Fibroblast of skin of right biceps (primary cell): ENCODE measurements at regions not wholly inside any gene's neighbourhood (a gene's known extent, or its start where the extent isn't known, plus 50 kb on each side); places are given as distances from the start of the nearest gene placed in this dataset.
A peak's percentile ranks its signal among the peaks of the same experiment; 100 is the strongest.

Experiments used
- DNase-seq: peaks from one replicate; pipeline ENCODE4 v3.0.0-alpha.2; 2013

DNA sequence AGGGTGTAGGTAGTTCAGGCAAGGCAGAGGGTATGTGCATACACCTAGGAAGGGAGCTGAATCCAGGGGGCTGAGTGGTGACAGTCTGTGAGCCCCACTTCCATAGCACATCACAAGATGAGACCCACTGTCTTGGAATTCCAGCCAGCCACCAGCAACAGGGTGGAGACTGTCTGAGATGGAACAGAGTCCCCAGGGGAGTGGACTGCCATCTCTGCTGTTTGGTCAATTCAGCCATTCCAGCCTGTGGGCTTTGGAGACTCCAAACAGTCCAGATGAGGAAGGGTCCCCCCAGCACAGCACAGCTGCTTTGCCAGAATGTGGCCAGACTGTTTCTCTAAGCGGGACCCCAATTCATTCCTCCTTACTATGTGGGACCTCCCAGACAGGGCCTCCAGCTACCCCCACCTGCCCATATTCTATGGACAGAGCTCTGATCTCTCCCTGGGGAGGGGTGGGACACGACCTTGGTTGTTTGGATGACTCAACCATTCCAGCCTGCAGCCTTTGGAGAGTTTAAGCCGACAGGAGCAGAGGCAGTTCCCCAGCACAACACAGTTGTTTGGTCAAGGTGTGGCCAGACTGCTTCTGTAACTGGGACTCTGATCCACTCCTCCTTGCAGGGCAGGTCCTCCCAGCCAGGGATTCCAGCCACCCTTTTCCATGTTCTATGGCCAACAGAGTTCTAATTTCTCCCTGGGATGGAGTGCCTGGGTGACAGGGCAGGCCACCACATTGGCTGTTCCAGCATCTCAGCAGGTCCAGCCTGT, 178.0 kb downstream of the RND3 start:
- DNase-seq = no peak

DNA sequence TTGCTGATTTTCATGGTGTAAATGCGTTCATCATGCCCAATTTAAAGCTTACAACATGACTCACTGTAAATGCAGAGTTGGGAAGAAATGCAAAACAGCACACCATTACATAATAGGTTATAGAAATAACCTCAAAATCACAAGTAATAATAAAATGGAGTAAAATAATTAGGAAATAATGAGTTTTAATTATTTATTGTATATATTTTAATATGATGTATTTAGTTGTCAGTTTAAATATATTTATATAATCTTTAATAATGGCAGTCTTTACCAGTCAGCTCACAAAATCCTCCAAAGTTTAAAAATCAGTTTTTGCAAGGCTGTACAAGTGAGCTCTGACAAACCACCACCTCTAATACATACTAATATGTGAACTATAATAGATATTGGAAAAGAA, 180.2 kb downstream of the RND3 start:
- no peak for DNase-seq

DNA sequence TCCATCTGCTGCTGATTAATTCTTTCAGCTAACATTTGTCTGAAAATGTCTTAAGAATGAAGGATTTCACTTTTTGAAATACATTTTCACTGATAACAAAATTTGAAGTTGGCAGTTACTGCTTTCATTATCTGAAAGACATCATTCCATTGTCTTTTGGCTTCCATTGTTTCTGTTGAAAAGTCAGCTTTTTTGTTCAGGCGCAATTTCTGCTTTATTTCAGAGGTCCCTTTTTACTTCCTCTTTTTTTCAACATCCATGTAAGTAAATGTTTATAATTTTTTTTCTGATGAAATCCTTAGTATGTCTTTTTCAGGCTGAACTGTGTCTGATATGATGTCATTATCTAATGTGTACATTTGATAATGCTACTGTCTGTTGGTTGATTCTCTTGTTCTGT, 184.2 kb downstream of the RND3 start:
- DNase-seq = no peak

DNA sequence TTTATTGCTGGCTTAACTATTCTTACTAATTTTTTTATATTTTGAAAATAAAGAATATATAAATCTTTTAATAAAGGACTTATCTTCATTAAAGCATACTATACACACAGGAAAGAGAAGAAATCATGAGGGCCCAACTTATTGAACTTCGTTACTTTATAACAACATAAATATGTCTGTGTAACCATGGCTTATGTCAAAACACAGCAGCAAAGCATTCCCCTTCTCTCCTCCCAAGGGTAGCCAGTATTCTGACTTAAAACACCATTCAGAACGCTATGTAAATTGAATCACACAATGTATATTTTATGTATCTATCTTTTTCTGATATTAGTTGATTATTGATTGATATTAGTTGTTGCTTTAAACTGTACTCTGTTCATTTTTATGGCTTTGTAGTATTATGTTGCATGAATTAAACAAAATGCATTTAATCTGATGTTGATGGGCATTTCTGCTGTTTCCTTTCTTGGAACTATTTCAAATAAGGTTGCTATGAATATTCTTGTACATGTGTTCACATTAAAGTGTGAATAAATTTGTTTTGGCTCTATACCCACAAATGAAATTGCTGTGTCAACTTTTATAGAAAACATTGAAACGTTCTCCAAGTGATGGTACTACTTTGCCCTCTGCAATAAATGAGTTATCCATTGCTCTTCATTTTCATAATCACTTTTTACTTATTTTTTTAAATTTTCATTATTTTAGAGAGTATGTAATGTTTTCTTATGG, 188.7 kb downstream of the RND3 start:
- no peak for DNase-seq

DNA sequence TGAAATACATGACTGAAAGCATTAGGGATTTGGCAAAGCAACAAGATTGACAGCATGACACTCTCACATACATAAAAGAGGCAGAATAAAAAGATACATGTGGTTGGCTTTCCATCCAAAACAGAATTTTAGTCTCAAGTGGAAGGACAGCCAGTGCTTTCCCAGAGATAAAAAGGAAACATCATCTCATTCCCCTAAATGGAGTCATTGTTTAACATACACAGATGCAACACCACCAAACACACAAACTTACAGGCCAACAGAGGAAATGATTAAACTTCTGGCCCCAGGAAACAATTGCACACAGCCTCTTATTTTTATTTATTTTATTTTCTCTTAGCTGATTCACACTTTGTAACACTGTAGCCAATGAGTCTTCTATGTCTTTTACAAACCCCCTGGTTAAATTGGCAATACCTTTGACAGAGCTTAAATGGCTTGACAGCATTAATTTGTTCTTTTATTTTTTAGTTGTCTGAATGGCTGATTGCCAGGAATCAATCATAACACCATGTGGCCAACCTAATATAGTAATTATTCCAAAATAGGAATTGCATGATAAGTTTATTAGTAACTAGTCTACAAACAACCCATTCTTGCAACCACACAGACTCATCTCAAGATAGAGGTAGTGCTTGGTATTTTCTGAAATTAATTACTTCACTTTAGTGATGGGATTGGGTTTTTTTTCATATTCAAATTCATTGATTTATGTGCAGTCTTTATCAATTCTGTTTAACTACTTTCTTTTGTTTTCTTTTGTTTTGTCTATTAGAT, 190.5 kb downstream of the RND3 start:
- DNase-seq = peak; percentile 39

DNA sequence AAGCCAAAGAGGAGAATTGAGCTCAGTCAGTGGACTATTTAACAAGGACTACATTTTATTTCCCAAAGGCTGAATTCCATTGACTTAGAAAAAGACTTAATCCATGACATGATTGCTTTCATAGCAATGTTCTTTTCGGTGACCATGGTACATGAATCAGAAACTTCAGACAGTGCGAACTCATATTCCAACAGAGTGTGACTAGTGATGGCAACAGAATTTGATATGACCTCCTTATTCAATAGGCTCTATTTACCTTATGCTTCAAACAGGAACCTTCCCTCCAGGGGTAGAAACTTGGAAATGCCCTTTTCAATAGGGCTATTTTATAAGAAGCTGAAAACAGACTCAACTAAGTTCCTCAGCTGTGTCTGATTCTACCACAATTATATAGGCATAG, 191.9 kb downstream of the RND3 start:
- no peak for DNase-seq

DNA sequence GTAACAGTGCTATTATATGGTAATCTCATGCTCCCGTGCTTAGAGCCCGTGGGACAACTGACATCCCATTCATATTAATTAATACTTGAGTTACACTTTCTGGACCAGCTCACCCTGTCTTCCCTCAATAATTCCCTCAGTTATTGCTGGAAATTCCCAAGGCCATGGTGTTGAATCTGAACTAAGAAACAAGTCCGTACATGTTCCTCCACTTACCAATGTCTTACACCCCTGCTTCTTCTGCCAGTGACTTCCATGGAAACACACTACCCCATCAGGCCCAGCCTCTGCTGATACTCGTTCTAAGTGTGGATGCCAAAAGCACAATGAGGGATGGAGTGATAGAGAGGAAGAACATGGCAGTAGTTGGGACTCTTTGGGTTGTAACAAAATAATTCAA, 193.7 kb downstream of the RND3 start:
- no peak for DNase-seq

DNA sequence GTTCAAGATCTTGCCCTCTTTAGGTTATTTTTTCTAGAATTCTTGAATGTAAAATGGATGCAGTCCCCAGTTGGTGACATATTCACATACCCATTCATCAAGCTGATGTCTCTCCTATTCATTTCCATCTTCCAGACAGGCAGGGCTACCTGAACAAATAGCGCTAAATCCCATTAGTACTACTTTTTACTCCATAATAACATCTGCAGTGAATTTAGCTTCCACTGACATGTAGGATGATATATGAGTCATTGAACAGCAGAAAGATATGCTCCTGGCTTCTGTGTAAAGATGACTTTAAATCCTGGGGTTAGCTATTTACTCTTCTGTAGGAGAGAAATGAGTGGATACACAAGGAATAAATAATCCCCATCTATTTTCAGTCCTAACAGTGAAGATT, 194.7 kb downstream of the RND3 start:
- DNase-seq = peak; percentile 49

DNA sequence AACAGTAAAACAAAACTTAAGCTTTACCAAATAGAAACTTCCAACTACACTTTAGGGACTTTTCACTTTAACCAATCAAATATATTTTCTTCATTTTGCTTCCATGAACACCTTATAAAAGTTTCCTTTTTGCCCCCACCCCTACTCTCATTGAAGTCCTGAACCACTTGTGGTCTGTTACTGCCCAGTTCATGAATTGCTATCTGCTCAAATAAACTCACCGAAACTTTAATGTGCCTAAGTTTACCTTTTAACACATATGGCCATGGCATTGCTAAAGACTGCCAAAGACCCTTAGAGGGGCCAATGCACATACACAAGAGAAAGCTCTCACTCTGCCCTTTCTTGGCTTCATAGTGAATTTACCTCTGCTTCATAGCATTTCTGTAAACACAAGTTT, 195.3 kb downstream of the RND3 start:
- no peak for DNase-seq

DNA sequence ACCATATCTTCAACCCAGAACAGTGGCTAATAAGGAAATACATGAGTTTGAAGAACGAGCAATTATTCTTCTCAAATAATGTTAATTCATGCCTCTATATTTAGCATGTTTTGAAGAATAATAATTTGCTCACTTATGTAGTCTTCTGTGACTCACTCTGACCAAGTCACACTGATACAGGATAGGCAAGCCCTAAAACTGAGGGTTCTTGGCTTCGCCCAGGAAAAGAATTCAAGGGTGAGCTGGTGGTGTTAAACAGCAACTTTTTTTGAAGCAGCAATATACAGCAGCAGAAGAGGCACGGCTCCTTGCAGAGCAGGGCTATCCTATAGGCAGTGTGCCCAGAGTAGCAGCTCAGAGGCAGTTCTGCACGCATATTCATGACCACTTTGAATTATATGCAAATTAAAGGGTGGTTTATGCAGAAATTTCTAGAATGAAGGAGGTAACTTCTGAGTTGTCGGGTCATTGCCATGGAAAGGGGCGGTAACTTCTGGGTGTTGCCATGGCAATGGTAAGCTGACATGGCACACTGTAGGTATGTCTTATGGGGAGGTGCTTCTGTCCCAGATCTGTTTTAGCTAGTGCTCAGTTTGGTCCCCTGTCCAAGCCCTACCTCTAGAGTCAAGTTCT, 200.6 kb downstream of the RND3 start:
- no peak for DNase-seq

DNA sequence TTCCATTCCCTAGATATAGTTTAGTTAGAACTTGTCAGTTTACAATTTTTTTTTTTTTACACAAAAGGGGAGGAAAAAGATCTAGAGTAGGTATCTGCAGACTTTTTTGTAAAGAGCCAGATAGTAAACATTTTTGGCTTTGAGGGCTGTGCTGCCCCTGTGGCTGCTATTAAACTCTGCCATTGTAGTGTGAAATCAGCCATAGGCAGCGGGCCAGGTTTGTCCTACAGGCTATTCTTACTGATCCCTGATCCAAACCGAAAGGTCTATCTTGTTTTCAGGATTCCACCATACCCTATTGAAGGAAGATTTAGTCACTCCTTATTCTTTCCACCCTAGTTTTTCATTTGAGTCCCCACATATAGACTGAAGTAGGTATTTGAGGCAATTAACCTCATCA, 203.4 kb downstream of the RND3 start:
- no peak for DNase-seq

DNA sequence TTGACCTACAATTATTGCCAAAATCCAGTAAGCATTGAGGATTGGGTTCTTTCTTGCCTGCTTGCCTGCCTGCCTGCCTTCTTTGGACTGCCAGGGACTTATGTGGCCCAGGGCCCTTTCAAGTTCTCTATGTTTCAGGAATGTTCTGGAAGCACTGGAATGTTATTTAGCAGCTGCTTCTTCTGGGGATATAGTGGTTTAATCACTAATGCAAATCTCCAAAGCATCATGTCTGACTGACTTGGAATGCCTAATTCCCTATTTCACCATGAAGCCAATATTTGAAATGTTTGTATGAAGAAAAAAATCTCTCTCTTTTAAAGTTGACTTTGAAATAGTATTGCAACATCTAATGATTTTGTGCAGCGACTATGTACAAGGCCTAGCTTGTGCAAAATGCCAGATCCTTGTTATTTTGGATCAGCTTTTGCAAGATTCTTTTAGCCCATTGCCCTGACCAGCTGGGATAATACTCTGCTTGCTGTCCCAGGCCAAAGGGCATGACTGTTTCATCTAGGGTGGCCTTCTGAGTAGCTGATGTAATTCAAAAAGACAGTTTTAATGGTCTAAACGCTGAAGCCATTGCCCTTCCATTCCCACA, 204.6 kb downstream of the RND3 start:
- peak; percentile 66 for DNase-seq

DNA sequence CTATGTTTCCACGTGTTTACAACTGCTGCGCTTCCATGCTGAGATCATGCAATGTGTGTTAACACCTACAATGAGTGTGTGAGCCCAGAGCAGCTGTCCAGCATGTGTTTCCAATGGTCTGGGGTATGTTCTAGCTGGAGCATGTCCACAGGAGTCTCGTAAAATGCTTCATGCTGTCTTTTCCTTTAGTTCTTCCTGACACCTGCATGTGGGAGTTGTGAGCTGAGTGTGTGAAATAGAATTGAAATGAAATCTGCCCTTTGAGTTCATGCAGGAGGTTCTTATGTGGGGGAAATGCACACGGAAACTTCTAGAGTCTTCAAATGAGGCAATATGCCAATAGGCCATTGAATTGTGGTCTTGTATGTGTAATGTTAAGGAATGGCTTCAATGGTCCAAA, 205.1 kb downstream of the RND3 start:
- no peak for DNase-seq

DNA sequence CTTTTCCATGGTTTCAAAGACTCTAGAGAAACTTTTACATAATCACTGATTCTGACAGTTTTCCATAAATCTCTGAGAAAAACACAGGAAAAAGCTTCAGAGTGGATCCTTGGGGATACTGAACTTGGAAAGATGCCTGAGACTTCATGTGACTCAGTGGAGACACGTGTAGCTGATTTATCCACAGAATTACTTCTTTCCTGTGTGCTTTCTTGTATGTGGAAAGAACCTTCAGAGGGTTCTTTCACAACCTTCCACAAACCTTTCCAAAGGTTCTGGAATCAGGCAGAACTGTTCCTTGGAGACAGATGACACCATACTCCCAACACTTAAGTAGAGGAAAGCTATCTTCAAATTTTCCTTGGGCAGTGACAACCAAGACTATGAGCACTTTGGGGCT, 207.2 kb downstream of the RND3 start:
- DNase-seq = peak; percentile 91

DNA sequence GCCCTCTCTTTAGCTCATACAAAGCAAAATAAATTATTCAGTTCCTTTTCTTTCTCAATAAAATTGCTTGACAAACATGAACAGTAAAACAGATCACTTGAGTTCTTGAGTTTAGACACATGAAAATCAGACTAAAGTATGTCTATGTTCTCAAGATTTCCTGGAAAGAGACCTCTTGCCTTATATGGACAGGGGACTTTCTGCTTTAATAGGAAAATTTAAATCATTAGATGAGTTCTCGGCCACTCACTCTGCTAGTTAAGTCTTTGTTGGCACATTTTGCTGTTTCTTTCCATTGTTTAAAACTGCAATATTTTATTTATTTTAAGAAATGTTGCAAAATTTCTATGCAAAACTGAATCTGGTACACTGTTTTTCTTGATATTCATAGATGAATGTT, 207.8 kb downstream of the RND3 start:
- no peak for DNase-seq

DNA sequence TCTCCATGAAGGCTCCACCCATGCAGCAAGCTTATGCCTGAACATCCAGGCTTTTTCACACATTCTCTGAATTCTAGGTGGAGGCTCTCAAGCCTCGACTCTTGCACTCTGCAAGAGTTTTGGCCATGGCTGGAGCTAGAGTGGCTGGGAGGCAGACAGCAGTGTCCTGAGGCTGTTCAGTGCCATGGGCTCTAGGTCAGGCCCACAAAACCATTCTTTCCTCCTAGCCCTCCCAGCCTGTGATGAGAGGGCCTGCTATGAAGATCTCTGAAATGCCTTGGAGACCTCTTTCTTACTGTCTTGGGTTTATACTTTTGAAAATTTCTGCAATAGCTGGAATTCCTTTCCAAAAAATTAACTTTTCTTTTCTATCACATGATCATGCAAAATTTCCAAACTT, 210.7 kb downstream of the RND3 start:
- no peak for DNase-seq

DNA sequence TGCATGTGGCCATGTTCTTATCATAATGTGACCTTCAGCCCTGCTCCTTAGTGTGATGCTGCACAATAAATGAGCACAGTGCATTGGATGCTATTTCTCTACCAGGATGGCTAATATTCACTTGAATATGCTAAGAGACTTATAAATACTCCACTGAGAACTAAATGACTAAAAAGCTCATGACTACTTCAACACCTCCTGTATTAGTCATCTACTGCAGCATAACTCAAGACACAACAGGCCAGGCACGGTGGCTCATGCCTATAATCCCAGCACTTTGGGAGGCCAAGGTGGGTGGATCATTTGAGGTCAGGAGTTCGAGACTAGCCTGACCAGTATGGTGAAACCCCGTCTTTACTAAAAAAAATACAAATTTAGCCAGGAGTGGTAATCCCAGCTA, 213.4 kb downstream of the RND3 start:
- peak; percentile 45 for DNase-seq

DNA sequence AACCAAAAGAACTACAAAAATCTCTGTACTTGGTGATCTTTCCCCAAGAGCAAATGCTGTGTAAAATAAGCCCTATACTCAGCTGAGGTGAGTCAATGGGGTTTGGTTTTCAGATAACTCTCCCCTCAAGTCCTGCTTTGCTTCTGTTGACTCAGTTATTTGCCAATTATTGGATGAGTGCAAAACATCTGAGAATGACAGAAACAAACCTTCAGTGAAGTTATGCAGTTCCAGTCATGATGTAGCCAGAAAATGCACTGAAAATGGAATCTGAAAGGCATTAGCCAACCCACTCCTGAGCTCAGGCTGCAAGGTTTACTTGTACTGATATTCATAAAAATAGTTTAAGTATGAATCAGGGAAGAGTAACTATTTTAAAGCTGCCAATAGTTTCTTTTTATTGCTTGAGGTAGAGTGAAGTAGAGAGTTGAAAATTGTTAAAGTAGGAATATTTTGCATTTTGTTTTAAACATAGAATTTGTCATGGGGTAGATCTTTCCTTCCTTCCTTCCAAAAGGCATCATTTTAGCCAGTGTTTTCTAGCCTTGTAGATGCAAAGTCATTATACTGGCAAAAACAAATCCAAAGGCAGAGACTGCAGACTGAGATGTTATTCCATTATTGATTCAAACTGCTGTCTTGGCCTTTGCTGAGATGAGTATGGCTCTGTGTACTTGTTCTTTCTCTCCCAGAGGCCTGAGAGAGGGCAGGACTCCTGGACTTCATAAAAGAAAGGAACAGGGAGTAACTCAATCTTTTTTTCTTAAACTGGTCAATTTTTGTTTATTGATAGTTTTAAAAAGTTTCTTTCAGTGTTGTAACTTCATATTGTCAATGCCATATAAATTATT, 215.3 kb downstream of the RND3 start:
- peak; percentile 94 for DNase-seq

DNA sequence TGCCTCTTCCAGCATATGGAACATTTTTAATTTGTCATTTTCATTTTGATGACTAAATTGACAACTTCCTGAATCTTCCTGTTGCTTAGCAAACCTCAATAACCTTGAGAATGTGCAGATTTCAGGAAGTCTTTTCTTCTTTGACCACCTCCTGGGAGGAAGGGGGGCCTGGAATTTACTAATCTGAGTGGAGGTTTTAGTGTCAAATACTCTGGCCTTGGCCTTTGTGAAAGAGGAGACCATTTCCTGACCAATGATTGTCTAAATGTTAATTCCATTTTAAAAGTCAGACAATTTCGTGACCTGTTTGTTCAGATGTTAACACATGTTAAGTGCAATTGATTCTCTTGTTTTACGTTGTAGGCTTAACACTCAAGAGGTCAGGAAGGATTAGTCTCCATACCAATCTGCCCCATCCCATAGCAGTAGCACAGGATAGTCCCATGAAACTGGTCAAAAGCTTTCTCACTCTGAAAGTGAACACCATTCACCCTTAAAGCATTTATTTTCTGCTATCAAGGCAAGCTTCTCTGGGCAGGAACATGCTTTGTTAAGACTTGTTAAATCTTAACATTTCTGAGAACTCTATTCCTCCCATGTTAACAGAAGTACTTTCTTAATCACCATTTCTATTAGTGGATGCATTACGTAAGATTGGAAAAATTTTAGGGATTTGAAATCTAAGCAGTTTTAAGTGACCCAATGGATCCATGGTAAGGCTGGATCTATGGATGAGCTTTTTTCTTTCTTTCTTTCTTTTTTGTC, 219.6 kb downstream of the RND3 start:
- no peak for DNase-seq

DNA sequence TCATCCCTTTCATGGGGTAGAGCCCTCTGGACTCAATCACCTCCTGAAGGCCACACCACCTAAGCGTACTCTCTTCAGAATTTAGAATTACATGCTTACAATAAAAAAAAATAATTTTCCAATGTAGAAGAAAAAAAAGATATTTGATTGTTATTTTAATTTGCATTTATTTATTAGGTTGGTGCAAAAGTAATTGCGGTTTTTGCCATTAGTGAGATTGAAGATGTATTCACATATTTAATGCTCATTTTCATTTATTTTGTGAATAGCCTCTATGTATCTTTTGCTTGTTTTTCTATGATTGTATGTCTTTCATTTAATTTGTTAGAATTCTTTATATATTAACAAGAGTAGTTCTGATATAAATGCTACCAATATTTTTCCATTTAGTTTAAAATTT, 220.5 kb downstream of the RND3 start:
- no peak for DNase-seq

DNA sequence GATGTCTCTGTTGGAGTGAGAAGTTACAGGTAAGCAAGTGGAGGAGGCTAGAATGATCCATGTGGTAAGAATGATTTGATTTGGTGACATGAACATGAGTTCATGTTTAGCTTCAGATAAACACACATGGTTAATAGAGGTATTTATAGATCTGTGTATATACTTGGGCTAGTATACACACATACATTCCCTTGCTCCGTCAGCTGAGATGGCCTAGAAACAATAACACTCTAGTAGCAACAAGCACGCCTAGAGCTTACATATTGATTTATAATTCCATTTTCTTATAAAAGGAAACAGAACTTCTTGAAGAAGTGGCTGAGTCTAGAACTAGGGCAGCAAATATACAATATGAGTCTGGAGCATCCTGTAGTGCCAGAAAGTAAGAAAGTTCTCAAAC, 223.0 kb downstream of the RND3 start:
- DNase-seq = no peak
